Muscle of back (tissue), 3 donors: ENCODE measurements at regions not wholly inside any gene's neighbourhood (a gene's known extent, or its start where the extent isn't known, plus 50 kb on each side); places are given as distances from the start of the nearest gene placed in this dataset.
"Not testable (repeated sequence)": the region's sequence is repeated elsewhere in the genome, so short reads cannot be mapped to it uniquely, and the experiment has no call there.

Source experiments
- DNase-seq, 3 donors: peaks; one replicate each; pipeline versions ENCODE4 v3.0.0 to v3.0.0-alpha.2; 2013

DNA sequence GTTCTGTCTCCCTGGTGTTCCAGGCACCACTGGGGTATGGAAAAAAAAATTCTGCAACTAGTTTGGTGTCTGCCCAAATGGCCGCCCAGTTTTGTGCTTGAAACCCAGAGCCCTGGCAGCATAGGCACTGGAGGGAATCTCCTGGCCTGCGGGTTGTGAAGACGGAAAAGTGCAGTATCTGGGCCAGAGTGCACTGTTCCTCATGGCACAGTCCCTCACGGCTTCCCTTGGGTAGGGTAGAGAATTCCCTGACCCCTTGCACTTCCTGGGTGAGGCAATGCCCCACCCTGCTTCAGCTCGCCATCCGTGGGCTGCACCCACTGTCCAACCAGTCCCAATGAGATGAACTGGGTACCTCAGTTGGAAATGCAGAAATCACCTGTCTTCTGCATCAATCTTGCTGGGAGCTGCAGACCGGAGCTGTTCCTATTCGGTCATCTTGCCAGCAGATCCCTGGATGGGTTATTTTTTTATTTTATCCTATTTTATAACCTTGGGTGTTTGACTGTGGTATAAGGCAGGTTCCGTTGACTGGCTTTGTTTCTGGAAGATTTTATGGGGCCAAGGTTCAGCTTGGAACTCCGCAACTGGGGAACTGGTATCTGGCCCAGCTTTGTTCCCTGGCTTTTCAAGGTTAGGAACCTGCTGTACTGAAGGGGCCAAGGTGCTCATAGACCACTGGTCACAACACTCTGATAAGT is 59.5 kb upstream of the IRAK1BP1 start:
- DNase-seq, result not testable (repeated sequence)

- DNase-seq, result no peak
Observed at GRCh38 chr6:78808356-78808891, 58.9 kb upstream of the IRAK1BP1 start.

GRCh38 chr6:78808933-78809332 is 58.4 kb upstream of the IRAK1BP1 start:
- DNase-seq, result no peak

DNA sequence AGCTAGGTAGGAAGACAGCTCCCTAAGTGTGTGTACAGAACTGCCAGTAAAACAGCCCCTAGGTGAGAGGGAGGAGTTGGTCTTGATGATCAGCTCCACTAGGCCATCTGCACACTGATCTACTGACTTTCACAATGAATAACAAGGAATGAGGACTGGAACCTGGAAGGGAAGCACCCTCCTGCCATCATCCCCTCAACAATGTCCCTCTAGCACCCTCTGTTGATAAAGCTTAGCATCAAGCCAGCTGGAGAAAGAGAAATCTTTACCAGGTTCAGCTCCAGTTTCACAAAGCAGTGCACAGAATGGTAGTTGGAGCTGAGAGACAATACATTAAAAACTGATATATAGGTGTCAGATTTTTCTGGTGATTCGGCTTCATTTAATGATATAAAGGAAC is 57.2 kb upstream of the IRAK1BP1 start:
- DNase-seq, result peak in 1 of 3 donors; percentile 7

GRCh38 chr6:78810698-78811097 is 56.7 kb upstream of the IRAK1BP1 start:
- DNase-seq, result no peak
